Stimulated activated CD8-positive, alpha-beta memory T cell treated with anti-CD3 and anti-CD28 coated beads, Interleukin-4, amount 100 ng/mL, for 24 hours (primary cell): ENCODE measurements at regions not wholly inside any gene's neighbourhood (a gene's known extent, or its start where the extent isn't known, plus 50 kb on each side); places are given as distances from the start of the nearest gene placed in this dataset.

Experiments used
- DNase-seq: peaks from one replicate; pipeline ENCODE4 v3.0.0-alpha.2; 2020; ENCODE audit warnings: low read depth

GRCh38 chr10:107915215-107915610 lies 750.7 kb upstream of the SORCS1 start:
- no peak for DNase-seq

- DNase-seq, result no peak
Measured at GRCh38 chr10:107914450-107915214, 750.1 kb upstream of the SORCS1 start.

GRCh38 chr10:107913317-107914294 lies 749.1 kb upstream of the SORCS1 start:
- DNase-seq, result no peak

- no peak for DNase-seq
Measured at GRCh38 chr10:107901076-107901475, 736.6 kb upstream of the SORCS1 start.

- DNase-seq, result no peak
Measured at GRCh38 chr10:107900131-107900530, 735.6 kb upstream of the SORCS1 start.

GRCh38 chr10:107899502-107900062 lies 735.1 kb upstream of the SORCS1 start:
- DNase-seq, result no peak

- DNase-seq, result no peak
Measured at GRCh38 chr10:107899075-107899474, 734.6 kb upstream of the SORCS1 start.

- DNase-seq, result no peak
Measured at GRCh38 chr10:107898392-107898791, 733.9 kb upstream of the SORCS1 start.

- no peak for DNase-seq
Measured at GRCh38 chr10:107894516-107894915, 730.0 kb upstream of the SORCS1 start.

GRCh38 chr10:107889105-107889504 lies 724.6 kb upstream of the SORCS1 start:
- DNase-seq, result no peak

- no peak for DNase-seq
Measured at GRCh38 chr10:107880185-107880584, 715.7 kb upstream of the SORCS1 start.

GRCh38 chr10:107873007-107873406 lies 708.5 kb upstream of the SORCS1 start:
- no peak for DNase-seq

GRCh38 chr10:107865691-107866090 lies 701.2 kb upstream of the SORCS1 start:
- no peak for DNase-seq

GRCh38 chr10:107859065-107859464 lies 694.6 kb upstream of the SORCS1 start:
- no peak for DNase-seq

- DNase-seq, result no peak
Measured at GRCh38 chr10:107856047-107856315, 691.5 kb upstream of the SORCS1 start.

- no peak for DNase-seq
Measured at GRCh38 chr10:107855301-107856046, 691.0 kb upstream of the SORCS1 start.

GRCh38 chr10:107848726-107849360 lies 684.3 kb upstream of the SORCS1 start:
- no peak for DNase-seq

GRCh38 chr10:107847620-107848019 lies 683.1 kb upstream of the SORCS1 start:
- no peak for DNase-seq

GRCh38 chr10:107834706-107835105 lies 670.2 kb upstream of the SORCS1 start:
- no peak for DNase-seq

- no peak for DNase-seq
Measured at GRCh38 chr10:107831772-107832171, 667.3 kb upstream of the SORCS1 start.

GRCh38 chr10:107829161-107829560 lies 664.7 kb upstream of the SORCS1 start:
- DNase-seq, result no peak

GRCh38 chr10:107826171-107826570 lies 661.7 kb upstream of the SORCS1 start:
- no peak for DNase-seq
